Smooth muscle cell (in vitro differentiated cells): ENCODE measurements at regions not wholly inside any gene's neighbourhood (a gene's known extent, or its start where the extent isn't known, plus 50 kb on each side); places are given as distances from the start of the nearest gene placed in this dataset.

ENCODE experiments used
- DNase-seq: peaks from one replicate; lab custom pipeline; 2025; ENCODE audit not compliant: unreplicated experiment; lab: John Stamatoyannopoulos, UW
- H2AFZ ChIP-seq: fragments of 200-600 bp; sonication (generic); 2 replicates; pipeline ENCODE4 v1.6.0; 2016; ENCODE audit warnings: antibody characterized with exemption, low read depth, mild to moderate bottlenecking
- H3F3A ChIP-seq: fragments of 200-600 bp; sonication (generic); 2 replicates; pipeline ENCODE4 v1.6.0; 2017; ENCODE audit warnings: antibody characterized with exemption, low read depth
- H3K27ac ChIP-seq: fragments of 200-600 bp; sonication (generic); 2 replicates; pipeline ENCODE4 v1.5.1; 2016; ENCODE audit warnings: low read depth, mild to moderate bottlenecking
- H3K27me3 ChIP-seq: fragments of 200-600 bp; sonication (generic); 2 replicates; pipeline ENCODE4 v1.6.1; 2016; ENCODE audit warnings: low read depth, mild to moderate bottlenecking
- H3K36me3 ChIP-seq: fragments of 200-600 bp; sonication (generic); 2 replicates; pipeline ENCODE4 v1.5.1; 2016; ENCODE audit warnings: low read depth
- H3K4me1 ChIP-seq: fragments of 200-600 bp; sonication (generic); 2 replicates; pipeline ENCODE4 v1.5.1; 2016; ENCODE audit warnings: low read depth
- H3K4me2 ChIP-seq: fragments of 200-600 bp; sonication (generic); 2 replicates; pipeline ENCODE4 v1.6.0; 2016; ENCODE audit warnings: mild to moderate bottlenecking
- H3K4me3 ChIP-seq: fragments of 200-600 bp; sonication (generic); 2 replicates; pipeline ENCODE4 v1.5.1; 2016; ENCODE audit warnings: mild to moderate bottlenecking
- H3K79me2 ChIP-seq: fragments of 200-600 bp; sonication (generic); 2 replicates; pipeline ENCODE4 v1.6.0; 2016; ENCODE audit warnings: low read depth, mild to moderate bottlenecking
- H3K9ac ChIP-seq: fragments of 200-600 bp; sonication (generic); 2 replicates; pipeline ENCODE4 v1.6.0; 2016; ENCODE audit warnings: low read depth
- H3K9me3 ChIP-seq: fragments of 200-600 bp; sonication (generic); replicated peaks from 2 replicates; pipeline ENCODE4 v1.5.1; 2016; ENCODE audit warnings: low read depth
- H4K20me1 ChIP-seq: fragments of 200-600 bp; sonication (generic); 2 replicates; pipeline ENCODE4 v1.6.0; 2016; ENCODE audit warnings: low read depth
- WGBS: methylation state at CpG from one replicate; pipeline ENCODE4 v1.1.7; 2016; ENCODE audit warnings: low lambda C conversion rate; 5-methylcytosine and 5-hydroxymethylcytosine counted together
- TF ChIP-seq, protein P1 (sequence below): fragments of 200-600 bp; sonication (generic); IDR thresholded peaks from 2 replicates; pipeline ENCODE4 v1.5.1; 2017; ENCODE audit warnings: borderline replicate concordance, mild to moderate bottlenecking, antibody characterized with exemption; ENCODE audit not compliant: insufficient read depth, poor library complexity, severe bottlenecking

DNA sequence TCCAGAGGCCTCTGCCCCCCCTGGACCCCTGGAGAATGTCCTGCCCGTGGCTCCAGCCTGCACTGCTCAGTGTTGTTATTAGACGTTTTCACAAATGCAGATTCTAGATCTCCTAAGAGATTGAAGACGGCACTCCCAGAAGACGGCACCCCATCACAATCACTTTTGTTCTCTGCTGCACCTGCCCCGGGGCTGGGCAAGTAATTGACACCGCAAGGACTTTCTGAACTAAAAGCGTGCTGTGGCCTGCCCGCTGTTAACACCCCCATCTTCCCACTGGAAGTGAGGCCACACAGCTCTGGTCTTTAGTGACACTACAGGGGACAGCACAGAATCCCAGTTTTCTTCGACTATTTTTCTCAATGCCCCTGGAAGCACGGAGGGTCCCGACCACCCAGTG lies 256.9 kb downstream of the ENGASE start:
- no peak overlapping the region for H2AFZ ChIP-seq
- 75% methylated on average over 11 of the region's 11 CpGs for WGBS
- TF ChIP-seq, protein P1, sequence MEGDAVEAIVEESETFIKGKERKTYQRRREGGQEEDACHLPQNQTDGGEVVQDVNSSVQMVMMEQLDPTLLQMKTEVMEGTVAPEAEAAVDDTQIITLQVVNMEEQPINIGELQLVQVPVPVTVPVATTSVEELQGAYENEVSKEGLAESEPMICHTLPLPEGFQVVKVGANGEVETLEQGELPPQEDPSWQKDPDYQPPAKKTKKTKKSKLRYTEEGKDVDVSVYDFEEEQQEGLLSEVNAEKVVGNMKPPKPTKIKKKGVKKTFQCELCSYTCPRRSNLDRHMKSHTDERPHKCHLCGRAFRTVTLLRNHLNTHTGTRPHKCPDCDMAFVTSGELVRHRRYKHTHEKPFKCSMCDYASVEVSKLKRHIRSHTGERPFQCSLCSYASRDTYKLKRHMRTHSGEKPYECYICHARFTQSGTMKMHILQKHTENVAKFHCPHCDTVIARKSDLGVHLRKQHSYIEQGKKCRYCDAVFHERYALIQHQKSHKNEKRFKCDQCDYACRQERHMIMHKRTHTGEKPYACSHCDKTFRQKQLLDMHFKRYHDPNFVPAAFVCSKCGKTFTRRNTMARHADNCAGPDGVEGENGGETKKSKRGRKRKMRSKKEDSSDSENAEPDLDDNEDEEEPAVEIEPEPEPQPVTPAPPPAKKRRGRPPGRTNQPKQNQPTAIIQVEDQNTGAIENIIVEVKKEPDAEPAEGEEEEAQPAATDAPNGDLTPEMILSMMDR: no peak

DNA sequence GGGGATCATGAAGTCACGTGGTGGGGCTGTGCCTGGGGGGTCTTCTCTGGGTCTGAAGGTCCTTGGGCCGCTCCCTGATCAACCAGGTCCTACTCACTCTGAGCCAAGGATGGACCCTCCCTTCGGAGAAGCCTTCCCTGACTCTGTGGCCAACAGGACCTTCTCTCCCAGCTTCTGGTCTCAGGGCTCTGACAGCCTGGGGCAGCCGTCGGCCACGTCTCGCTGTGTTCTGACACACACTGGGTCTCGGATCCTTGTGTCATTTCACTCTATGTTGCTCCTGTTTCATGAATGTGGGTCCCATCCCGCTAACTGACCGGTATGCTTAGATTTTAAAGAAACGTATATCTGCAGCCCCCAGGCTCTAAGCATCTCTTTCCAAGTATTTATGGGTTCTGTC lies 256.1 kb downstream of the ENGASE start:
- Histone ChIP-seq H4K20me1 (no peaks in the 10 kb centered on the region), H3K9ac (no peak overlapping the region), H3K36me3 (no peaks in the 10 kb centered on the region), H3K4me2 (no peak overlapping the region), H3K27me3 (peaks cover 13% of the 10 kb centered on the region), H3K79me2 (no peaks in the 10 kb centered on the region), H2AFZ (no peak overlapping the region), H3K27ac (no peak overlapping the region), H3K4me1 (no peaks in the 10 kb centered on the region), H3K4me3 (no peak overlapping the region), H3K9me3 (no peaks in the 10 kb centered on the region), H3F3A (no peaks in the 10 kb centered on the region)
- no peak for DNase-seq
- WGBS: 82% methylated on average over 9 of the region's 11 CpGs
- TF ChIP-seq, protein P1: no peak

More for the DNA sequence above, 256.9 kb downstream of the ENGASE start:
- Histone ChIP-seq H3K79me2 (no peaks in the 10 kb centered on the region), H3F3A (no peaks in the 10 kb centered on the region), H3K9me3 (no peaks in the 10 kb centered on the region), H3K36me3 (no peaks in the 10 kb centered on the region), H3K27ac (no peak overlapping the region), H4K20me1 (no peaks in the 10 kb centered on the region), H3K4me3 (no peak overlapping the region), H3K4me1 (no peaks in the 10 kb centered on the region), H3K27me3 (peaks cover 13% of the 10 kb centered on the region), H3K4me2 (no peak overlapping the region), H3K9ac (no peak overlapping the region)
- no peak for DNase-seq

DNA sequence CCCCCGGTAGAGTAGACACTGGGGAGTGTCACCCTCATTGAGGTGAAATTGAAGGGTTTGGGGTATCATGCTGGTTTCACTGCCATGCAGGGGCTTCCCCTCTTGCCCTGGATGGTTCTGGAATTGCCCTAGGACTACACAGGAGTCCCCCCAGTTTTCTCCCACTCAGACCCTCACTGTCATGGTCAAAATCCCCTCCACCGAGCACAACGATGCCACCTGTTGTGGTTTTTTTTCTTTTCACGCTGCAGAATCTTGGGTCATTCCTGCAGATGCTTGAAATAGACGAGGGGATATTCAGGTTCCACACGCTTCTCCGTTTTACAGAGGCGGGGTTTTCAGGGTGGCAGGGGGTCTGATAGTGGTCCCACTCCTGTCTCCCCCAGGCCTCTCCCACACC lies 255.6 kb downstream of the ENGASE start:
- H3K4me1 ChIP-seq: no peaks in the 10 kb centered on the region
- H3K27me3 ChIP-seq: peaks cover 13% of the 10 kb centered on the region
- 87% methylated on average over 8 of the region's 8 CpGs for WGBS
- no peaks in the 10 kb centered on the region for H3K79me2 ChIP-seq
- H3K27ac ChIP-seq: no peak overlapping the region
- H3K9me3 ChIP-seq: no peaks in the 10 kb centered on the region
- no peaks in the 10 kb centered on the region for H4K20me1 ChIP-seq
- no peaks in the 10 kb centered on the region for H3K36me3 ChIP-seq
- no peak overlapping the region for H2AFZ ChIP-seq
- DNase-seq: no peak
- no peak overlapping the region for H3K4me2 ChIP-seq
- H3K9ac ChIP-seq: no peak overlapping the region
- H3F3A ChIP-seq: no peaks in the 10 kb centered on the region
- TF ChIP-seq, protein P1: no peak
- H3K4me3 ChIP-seq: no peak overlapping the region

DNA sequence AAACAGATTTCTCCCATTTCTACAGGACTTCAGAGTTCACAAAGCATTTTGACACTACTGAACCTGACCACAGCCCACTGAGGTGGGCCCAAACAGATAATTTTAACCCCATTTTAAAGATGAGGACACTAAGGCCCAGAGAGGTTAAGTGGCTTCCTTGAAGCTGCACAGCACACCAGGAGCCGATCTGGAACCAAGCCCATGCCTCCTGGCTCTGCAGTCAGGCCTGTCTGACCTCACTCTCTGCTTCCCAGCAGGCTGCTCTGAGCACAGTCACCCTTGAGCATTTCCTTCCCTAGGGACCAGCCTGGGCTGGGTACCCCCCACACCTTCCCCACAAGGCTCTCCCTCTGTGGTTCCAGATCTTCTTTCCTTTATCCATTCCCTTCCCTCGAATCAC lies 252.2 kb downstream of the ENGASE start:
- no peak overlapping the region for H3K27ac ChIP-seq
- no peaks in the 10 kb centered on the region for H3K79me2 ChIP-seq
- H3K9me3 ChIP-seq: no peaks in the 10 kb centered on the region
- DNase-seq: no peak
- 60% methylated on average over 2 of the region's 2 CpGs for whole genome bisulfite sequencing
- peaks cover under 1% of the 10 kb centered on the region for H3K27me3 ChIP-seq
- no peak overlapping the region for H2AFZ ChIP-seq
- no peak overlapping the region for H3K4me3 ChIP-seq
- H3K9ac ChIP-seq: no peak overlapping the region
- TF ChIP-seq, protein P1: no peak
- no peaks in the 10 kb centered on the region for H3K36me3 ChIP-seq
- H3K4me2 ChIP-seq: no peak overlapping the region
- no peaks in the 10 kb centered on the region for H3F3A ChIP-seq
- no peaks in the 10 kb centered on the region for H3K4me1 ChIP-seq
- no peaks in the 10 kb centered on the region for H4K20me1 ChIP-seq
